ENCODE measurements at regions not wholly inside any gene's neighbourhood (a gene's known extent, or its start where the extent isn't known, plus 50 kb on each side); places are given as distances from the start of the nearest gene placed in this dataset.
"Not testable (repeated sequence)": the region's sequence is repeated elsewhere in the genome, so short reads cannot be mapped to it uniquely, and the experiment has no call there.

- no peak for TF ChIP-seq EP300 (IDR thresholded peaks at IDR 0.05)
- no peaks in the 10 kb centered on the region for H3K36me3 ChIP-seq
These were observed 505.1 kb upstream of the ITGA1 start for GRCh38 chr5:52282647-52283046.

GRCh38 chr5:52283221-52283620 is 504.5 kb upstream of the ITGA1 start:
- ATAC-seq = no peak
- TF ChIP-seq CTCF (IDR thresholded peaks at IDR 0.05) (no peak), POLR2AphosphoS5 (IDR thresholded peaks at IDR 0.05) (no peak), POLR2A (IDR thresholded peaks at IDR 0.05) (no peak), EP300 (IDR thresholded peaks at IDR 0.05) (no peak)
- H3K36me3 ChIP-seq = no peaks in the 10 kb centered on the region
- WGBS, 2 donors (ENCODE audit: low coverage in 1 of 2) = 33 to 60% methylated on average over 1 of the region's 1 CpG
- H3K27me3 ChIP-seq = no peaks in the 10 kb centered on the region
- no peaks in the 10 kb centered on the region for H3K9me3 ChIP-seq
- H3K4me3 ChIP-seq = no peak overlapping the region
- H3K27ac ChIP-seq = no peak overlapping the region
- H3K4me1 ChIP-seq = no peaks in the 10 kb centered on the region

More at GRCh38 chr5:52282647-52283046, 505.1 kb upstream of the ITGA1 start:
- no peak for ATAC-seq
- Histone ChIP-seq H3K4me3 (no peak overlapping the region), H3K27ac (no peak overlapping the region), H3K9me3 (no peaks in the 10 kb centered on the region), H3K4me1 (no peaks in the 10 kb centered on the region), H3K27me3 (no peaks in the 10 kb centered on the region)

- peaks cover 0 to 35% (median 0%) of the 10 kb centered on the region in 3 donors for H3K9me3 ChIP-seq
- H3K27ac ChIP-seq = no peak overlapping the region
- WGBS, 2 donors (ENCODE audit: low coverage in 1 of 2) = 61 to 76% methylated on average over 2 of the region's 2 CpGs
- no peak overlapping the region for H3K4me3 ChIP-seq
- no peaks in the 10 kb centered on the region for H3K36me3 ChIP-seq
- no peaks in the 10 kb centered on the region for H3K27me3 ChIP-seq
- no peaks in the 10 kb centered on the region for H3K4me1 ChIP-seq
- TF ChIP-seq POLR2AphosphoS5 (IDR thresholded peaks at IDR 0.05) (no peak), POLR2A (IDR thresholded peaks at IDR 0.05) (no peak), CTCF (IDR thresholded peaks at IDR 0.05) (no peak), EP300 (IDR thresholded peaks at IDR 0.05) (no peak)
- ATAC-seq = no peak
These were observed 486.9 kb upstream of the ITGA1 start for GRCh38 chr5:52300703-52301372.

- H3K27me3 ChIP-seq, H3K27ac ChIP-seq, H3K36me3 ChIP-seq, H3K4me1 ChIP-seq, H3K4me3 ChIP-seq, ATAC-seq: not testable (repeated sequence)
- WGBS, 2 donors (ENCODE audit: low coverage in 1 of 2) = 83 to 85% methylated on average over 4 to 8 of the region's 9 CpGs
- peaks cover 0 to 42% (median 0%) of the 10 kb centered on the region in 3 donors for H3K9me3 ChIP-seq
These were observed 482.9 kb upstream of the ITGA1 start for GRCh38 chr5:52304816-52305215.

GRCh38 chr5:52328220-52328806 is 459.4 kb upstream of the ITGA1 start:
- ATAC-seq = no peak
- Histone ChIP-seq H3K27ac (no peak overlapping the region), H3K4me1 (no peaks in the 10 kb centered on the region), H3K36me3 (no peaks in the 10 kb centered on the region), H3K4me3 (no peak overlapping the region), H3K27me3 (no peaks in the 10 kb centered on the region), H3K9me3 (no peaks in the 10 kb centered on the region)
- no peak for TF ChIP-seq POLR2A (IDR thresholded peaks at IDR 0.05)
- TF ChIP-seq POLR2AphosphoS5 (IDR thresholded peaks at IDR 0.05) = no peak
- no peak for TF ChIP-seq EP300 (IDR thresholded peaks at IDR 0.05)
- TF ChIP-seq CTCF (IDR thresholded peaks at IDR 0.05) = no peak

- no peak for ATAC-seq
- Histone ChIP-seq H3K4me3 (no peak overlapping the region), H3K4me1 (no peaks in the 10 kb centered on the region), H3K9me3 (peaks cover 0 to 1% (median 0%) of the 10 kb centered on the region in 3 donors), H3K36me3 (no peaks in the 10 kb centered on the region), H3K27me3 (no peaks in the 10 kb centered on the region), H3K27ac (no peak overlapping the region)
- no peak for TF ChIP-seq POLR2AphosphoS5 (IDR thresholded peaks at IDR 0.05)
- no peak for TF ChIP-seq EP300 (IDR thresholded peaks at IDR 0.05)
- WGBS, 2 donors (ENCODE audit: low coverage in 1 of 2) = 86 to 100% methylated on average over 1 of the region's 1 CpG
These were observed 456.0 kb upstream of the ITGA1 start for GRCh38 chr5:52331725-52332124.
